Uterus (tissue), 3 donors: ENCODE measurements at regions not wholly inside any gene's neighbourhood (a gene's known extent, or its start where the extent isn't known, plus 50 kb on each side); places are given as distances from the start of the nearest gene placed in this dataset.
"Not testable (repeated sequence)": the region's sequence is repeated elsewhere in the genome, so short reads cannot be mapped to it uniquely, and the experiment has no call there.

Experiments used
- DNase-seq, 2 donors: peaks; one replicate each; pipeline ENCODE4 v3.0.0-alpha.2; 2019 to 2020
- H3K27ac ChIP-seq, 2 donors: fragments of 200-600 bp; sonication (generic); 1 replicate in 1 of 2; 2 replicates in 1 of 2; pipeline ENCODE4 v1.5.1; 2016 to 2018
- H3K27me3 ChIP-seq, 2 donors: fragments of 200-600 bp; sonication (generic); one replicate each; pipeline ENCODE4 v1.5.1; 2018 to 2019; ENCODE audit warnings: control low read depth in 1 of 2
- H3K36me3 ChIP-seq, 2 donors: fragments of 200-600 bp; sonication (generic); one replicate each; pipeline ENCODE4 v1.5.1; 2019; ENCODE audit warnings: control low read depth in 1 of 2
- H3K4me1 ChIP-seq, 2 donors: fragments of 200-600 bp; sonication (generic); one replicate each; pipeline ENCODE4 v1.5.1; 2018 to 2019; ENCODE audit warnings: control low read depth in 1 of 2
- H3K4me3 ChIP-seq, 2 donors: fragments of 200-600 bp; sonication (generic); 1 replicate in 1 of 2; 2 replicates in 1 of 2; pipeline ENCODE4 v1.5.1; 2018 to 2019; ENCODE audit warnings: mild to moderate bottlenecking in 1 of 2
- H3K9me3 ChIP-seq, 2 donors: fragments of 200-600 bp; sonication (generic); one replicate each; pipeline ENCODE4 v1.5.1; 2019; ENCODE audit warnings: control low read depth in 1 of 2
- intact Hi-C: fragments of 100-400 bp; cut with DNase I; formaldehyde crosslinking; loops from one replicate; pipeline ENCODE4 v1.15.1; 2023; ENCODE audit warnings: low total_unique reads
- donor health status: DM: yes; HTN: yes; CAD: no.

DNA sequence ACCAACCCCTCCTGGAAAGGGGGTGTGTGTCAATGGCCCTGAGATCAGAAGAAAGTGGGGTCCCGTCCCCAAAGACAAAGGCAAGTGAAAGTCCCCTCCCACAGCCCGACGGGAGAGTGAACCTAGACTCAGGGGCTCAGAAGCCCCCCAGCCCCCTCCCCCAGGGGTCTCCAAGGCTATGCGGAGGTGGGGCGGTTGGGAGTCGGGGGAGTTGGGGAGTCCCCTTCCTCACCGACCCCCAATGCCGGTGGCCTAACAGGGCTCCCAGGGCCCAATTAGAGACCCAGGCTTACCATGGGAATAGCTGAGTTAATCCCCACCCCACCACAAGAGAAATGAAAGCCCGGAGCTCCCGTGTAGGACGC lies 105.4 kb downstream of the SPATA31A6 start:
- H3K9me3 ChIP-seq, DNase-seq, H3K36me3 ChIP-seq, H3K27me3 ChIP-seq, H3K4me3 ChIP-seq, H3K27ac ChIP-seq, intact Hi-C loops, H3K4me1 ChIP-seq: not testable (repeated sequence)

- intact Hi-C loops, H3K4me3 ChIP-seq, H3K27me3 ChIP-seq, DNase-seq, H3K4me1 ChIP-seq, H3K36me3 ChIP-seq, H3K27ac ChIP-seq, H3K9me3 ChIP-seq: not testable (repeated sequence)
Observed at GRCh38 chr9:42300124-42300523, 116.7 kb downstream of the SPATA31A6 start.

DNA sequence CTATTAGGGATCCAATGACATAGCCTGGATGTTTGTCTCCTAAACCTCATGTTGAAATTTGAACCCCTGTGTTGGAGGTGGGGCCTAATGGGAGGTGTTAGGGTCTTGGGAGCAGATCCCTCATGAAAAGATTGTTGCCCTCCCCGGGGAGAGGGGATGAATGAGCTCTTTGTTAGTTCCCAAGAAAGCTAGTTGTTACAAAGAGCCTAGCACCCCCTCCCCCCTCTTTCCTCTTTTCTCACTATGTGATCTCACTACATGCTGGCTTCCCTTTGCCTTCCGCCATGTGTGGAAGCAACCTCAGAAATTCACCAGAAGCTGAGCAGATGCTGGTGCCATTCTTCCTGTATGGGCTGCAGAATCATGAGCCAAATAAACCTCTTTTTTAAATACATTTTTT lies 123.2 kb downstream of the SPATA31A6 start:
- H3K4me1 ChIP-seq, H3K36me3 ChIP-seq, H3K27me3 ChIP-seq, H3K4me3 ChIP-seq, intact Hi-C loops, H3K9me3 ChIP-seq, H3K27ac ChIP-seq, DNase-seq: not testable (repeated sequence)

GRCh38 chr9:42307449-42307848 lies 124.0 kb downstream of the SPATA31A6 start:
- H3K4me3 ChIP-seq, H3K36me3 ChIP-seq, H3K27ac ChIP-seq, H3K27me3 ChIP-seq, intact Hi-C loops, H3K9me3 ChIP-seq, DNase-seq, H3K4me1 ChIP-seq: not testable (repeated sequence)

DNA sequence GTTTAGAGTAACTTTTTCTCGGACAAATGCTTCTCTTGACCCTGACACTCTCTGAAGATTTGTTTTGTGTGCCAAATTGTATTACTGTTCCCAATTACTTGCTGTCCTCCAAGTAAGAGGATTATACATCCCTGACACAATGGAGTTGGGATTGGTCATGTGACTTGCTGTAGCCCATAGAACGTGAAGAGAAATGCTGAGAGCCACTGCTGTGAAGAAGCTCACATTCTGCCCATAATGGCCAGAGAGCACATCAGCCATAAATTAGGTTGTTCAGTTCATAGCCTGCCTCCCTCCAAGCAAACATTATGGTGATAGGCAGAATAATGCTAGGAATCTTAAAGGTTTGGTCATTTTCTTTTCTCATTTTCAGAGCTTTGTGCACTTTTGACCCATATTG lies 127.5 kb downstream of the SPATA31A6 start:
- DNase-seq, H3K27me3 ChIP-seq, H3K36me3 ChIP-seq, H3K4me3 ChIP-seq, H3K4me1 ChIP-seq, H3K27ac ChIP-seq, intact Hi-C loops, H3K9me3 ChIP-seq: not testable (repeated sequence)

GRCh38 chr9:42316026-42316425 lies 132.6 kb downstream of the SPATA31A6 start:
- H3K27me3 ChIP-seq, H3K27ac ChIP-seq, intact Hi-C loops, H3K4me1 ChIP-seq, H3K9me3 ChIP-seq, H3K36me3 ChIP-seq, DNase-seq, H3K4me3 ChIP-seq: not testable (repeated sequence)

- H3K27me3 ChIP-seq, H3K9me3 ChIP-seq, DNase-seq, intact Hi-C loops, H3K4me3 ChIP-seq, H3K36me3 ChIP-seq, H3K4me1 ChIP-seq, H3K27ac ChIP-seq: not testable (repeated sequence)
Observed at GRCh38 chr9:42317677-42318076, 134.2 kb downstream of the SPATA31A6 start.

- H3K4me1 ChIP-seq, H3K9me3 ChIP-seq, H3K36me3 ChIP-seq, H3K4me3 ChIP-seq, H3K27ac ChIP-seq, H3K27me3 ChIP-seq, intact Hi-C loops, DNase-seq: not testable (repeated sequence)
Observed at GRCh38 chr9:42323084-42323809, 139.8 kb downstream of the SPATA31A6 start.

DNA sequence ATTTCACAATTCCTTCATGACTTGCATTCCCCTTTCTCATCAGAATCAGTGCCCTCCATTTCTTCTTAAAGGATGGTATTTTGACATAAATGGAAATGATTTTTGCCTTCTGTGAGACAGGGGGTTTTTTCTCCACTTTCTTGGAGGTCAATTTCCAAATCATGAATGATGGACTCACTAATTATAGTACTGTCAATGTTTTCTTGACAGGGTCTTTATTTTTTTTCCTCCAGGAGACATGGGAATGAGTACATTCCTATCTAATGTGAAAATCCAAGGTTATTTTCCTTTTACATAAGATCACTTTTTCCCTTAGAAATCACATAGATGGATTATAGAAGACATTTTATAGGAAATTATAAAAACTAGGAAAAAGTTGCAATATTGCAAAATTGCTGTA lies 141.7 kb downstream of the SPATA31A6 start:
- H3K36me3 ChIP-seq, H3K4me1 ChIP-seq, H3K27me3 ChIP-seq, H3K4me3 ChIP-seq, intact Hi-C loops, H3K9me3 ChIP-seq, H3K27ac ChIP-seq, DNase-seq: not testable (repeated sequence)

- H3K4me3 ChIP-seq, H3K27me3 ChIP-seq, H3K9me3 ChIP-seq, H3K4me1 ChIP-seq, H3K27ac ChIP-seq, DNase-seq, intact Hi-C loops, H3K36me3 ChIP-seq: not testable (repeated sequence)
Observed at GRCh38 chr9:42325561-42325960, 142.1 kb downstream of the SPATA31A6 start.

DNA sequence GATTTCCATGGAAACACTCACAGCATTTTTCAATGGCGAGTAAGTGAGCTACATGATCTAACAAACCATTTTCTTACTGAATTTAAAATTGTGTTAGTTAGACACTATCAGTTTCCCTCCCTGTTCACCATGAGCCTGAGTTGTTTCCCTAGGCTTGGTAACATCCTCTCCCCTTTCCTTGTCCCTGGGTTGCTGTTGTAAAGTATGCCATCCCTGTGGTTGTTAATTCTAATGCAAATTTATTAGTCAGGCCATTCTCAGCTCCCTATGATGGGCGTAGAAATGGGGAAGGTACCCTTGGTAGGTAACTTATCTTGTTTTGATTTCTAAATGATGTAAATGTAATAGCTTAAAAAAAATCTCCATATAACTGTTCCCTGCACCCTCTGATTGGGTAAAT lies 143.0 kb downstream of the SPATA31A6 start:
- DNase-seq, H3K4me3 ChIP-seq, H3K9me3 ChIP-seq, intact Hi-C loops, H3K27me3 ChIP-seq, H3K4me1 ChIP-seq, H3K27ac ChIP-seq, H3K36me3 ChIP-seq: not testable (repeated sequence)

GRCh38 chr9:42335342-42335741 lies 151.9 kb downstream of the SPATA31A6 start:
- intact Hi-C loops, H3K4me3 ChIP-seq, H3K27me3 ChIP-seq: not testable (repeated sequence)

GRCh38 chr9:42335984-42336657 lies 152.7 kb downstream of the SPATA31A6 start:
- DNase-seq, H3K36me3 ChIP-seq, intact Hi-C loops, H3K9me3 ChIP-seq, H3K4me1 ChIP-seq, H3K4me3 ChIP-seq, H3K27ac ChIP-seq, H3K27me3 ChIP-seq: not testable (repeated sequence)

More at GRCh38 chr9:42335342-42335741, 151.9 kb downstream of the SPATA31A6 start:
- H3K27ac ChIP-seq, H3K4me1 ChIP-seq, H3K9me3 ChIP-seq, DNase-seq, H3K36me3 ChIP-seq: not testable (repeated sequence)

- H3K4me3 ChIP-seq, intact Hi-C loops, H3K27ac ChIP-seq, DNase-seq, H3K36me3 ChIP-seq, H3K27me3 ChIP-seq, H3K4me1 ChIP-seq, H3K9me3 ChIP-seq: not testable (repeated sequence)
Observed at GRCh38 chr9:42338275-42338674, 154.8 kb downstream of the SPATA31A6 start.
